MM.1S (cell line): ENCODE measurements at regions not wholly inside any gene's neighbourhood (a gene's known extent, or its start where the extent isn't known, plus 50 kb on each side); places are given as distances from the start of the nearest gene placed in this dataset.

Experiments
- EZH2 ChIP-seq: fragments of 300-600 bp; sonication (generic); optimal IDR thresholded peaks from 2 replicates; pipeline ENCODE3; 2017; ENCODE audit warnings: low read depth, mild to moderate bottlenecking, antibody characterized with exemption, low read length, mixed read lengths
- TF ChIP-seq, protein P1 (sequence below): fragments of 300-600 bp; sonication (generic); IDR thresholded peaks from 2 replicates; pipeline ENCODE4 v1.5.1; 2016; ENCODE audit warnings: antibody characterized with exemption, low read length, mixed read lengths

GRCh38 chr13:56198350-56198749, 942.4 kb upstream of the PRR20A start:
- TF ChIP-seq, protein P1, sequence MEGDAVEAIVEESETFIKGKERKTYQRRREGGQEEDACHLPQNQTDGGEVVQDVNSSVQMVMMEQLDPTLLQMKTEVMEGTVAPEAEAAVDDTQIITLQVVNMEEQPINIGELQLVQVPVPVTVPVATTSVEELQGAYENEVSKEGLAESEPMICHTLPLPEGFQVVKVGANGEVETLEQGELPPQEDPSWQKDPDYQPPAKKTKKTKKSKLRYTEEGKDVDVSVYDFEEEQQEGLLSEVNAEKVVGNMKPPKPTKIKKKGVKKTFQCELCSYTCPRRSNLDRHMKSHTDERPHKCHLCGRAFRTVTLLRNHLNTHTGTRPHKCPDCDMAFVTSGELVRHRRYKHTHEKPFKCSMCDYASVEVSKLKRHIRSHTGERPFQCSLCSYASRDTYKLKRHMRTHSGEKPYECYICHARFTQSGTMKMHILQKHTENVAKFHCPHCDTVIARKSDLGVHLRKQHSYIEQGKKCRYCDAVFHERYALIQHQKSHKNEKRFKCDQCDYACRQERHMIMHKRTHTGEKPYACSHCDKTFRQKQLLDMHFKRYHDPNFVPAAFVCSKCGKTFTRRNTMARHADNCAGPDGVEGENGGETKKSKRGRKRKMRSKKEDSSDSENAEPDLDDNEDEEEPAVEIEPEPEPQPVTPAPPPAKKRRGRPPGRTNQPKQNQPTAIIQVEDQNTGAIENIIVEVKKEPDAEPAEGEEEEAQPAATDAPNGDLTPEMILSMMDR = no peak
- no peak for TF ChIP-seq EZH2
